ENCODE measurements at regions not wholly inside any gene's neighbourhood (a gene's known extent, or its start where the extent isn't known, plus 50 kb on each side); places are given as distances from the start of the nearest gene placed in this dataset.

DNA sequence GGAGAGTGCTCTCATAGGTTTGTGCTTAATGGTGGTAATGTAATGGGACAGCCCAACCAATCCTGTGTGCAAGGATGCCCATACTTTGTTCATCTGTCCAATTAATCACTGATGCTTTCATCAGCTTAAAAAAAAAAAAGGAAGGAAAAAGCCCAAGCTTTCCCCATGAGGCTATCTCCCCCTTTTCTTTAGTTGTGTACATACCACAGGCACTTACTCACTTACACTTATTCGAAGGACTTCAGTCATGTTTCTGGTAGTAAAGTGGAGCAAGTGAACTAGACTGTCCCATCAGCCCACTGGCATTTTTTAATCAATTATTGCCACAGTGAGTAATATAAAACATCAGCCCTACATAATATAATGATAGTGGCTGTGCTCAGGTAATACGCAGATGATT lies 183.5 kb upstream of the UFM1 start:
- DNase-seq (ENCODE audit: low read depth, low spot score), result no peak
- TF ChIP-seq, protein P1, sequence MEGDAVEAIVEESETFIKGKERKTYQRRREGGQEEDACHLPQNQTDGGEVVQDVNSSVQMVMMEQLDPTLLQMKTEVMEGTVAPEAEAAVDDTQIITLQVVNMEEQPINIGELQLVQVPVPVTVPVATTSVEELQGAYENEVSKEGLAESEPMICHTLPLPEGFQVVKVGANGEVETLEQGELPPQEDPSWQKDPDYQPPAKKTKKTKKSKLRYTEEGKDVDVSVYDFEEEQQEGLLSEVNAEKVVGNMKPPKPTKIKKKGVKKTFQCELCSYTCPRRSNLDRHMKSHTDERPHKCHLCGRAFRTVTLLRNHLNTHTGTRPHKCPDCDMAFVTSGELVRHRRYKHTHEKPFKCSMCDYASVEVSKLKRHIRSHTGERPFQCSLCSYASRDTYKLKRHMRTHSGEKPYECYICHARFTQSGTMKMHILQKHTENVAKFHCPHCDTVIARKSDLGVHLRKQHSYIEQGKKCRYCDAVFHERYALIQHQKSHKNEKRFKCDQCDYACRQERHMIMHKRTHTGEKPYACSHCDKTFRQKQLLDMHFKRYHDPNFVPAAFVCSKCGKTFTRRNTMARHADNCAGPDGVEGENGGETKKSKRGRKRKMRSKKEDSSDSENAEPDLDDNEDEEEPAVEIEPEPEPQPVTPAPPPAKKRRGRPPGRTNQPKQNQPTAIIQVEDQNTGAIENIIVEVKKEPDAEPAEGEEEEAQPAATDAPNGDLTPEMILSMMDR (IDR thresholded peaks at IDR 0.05; ENCODE audit: low read depth, low read length), result no peak

DNA sequence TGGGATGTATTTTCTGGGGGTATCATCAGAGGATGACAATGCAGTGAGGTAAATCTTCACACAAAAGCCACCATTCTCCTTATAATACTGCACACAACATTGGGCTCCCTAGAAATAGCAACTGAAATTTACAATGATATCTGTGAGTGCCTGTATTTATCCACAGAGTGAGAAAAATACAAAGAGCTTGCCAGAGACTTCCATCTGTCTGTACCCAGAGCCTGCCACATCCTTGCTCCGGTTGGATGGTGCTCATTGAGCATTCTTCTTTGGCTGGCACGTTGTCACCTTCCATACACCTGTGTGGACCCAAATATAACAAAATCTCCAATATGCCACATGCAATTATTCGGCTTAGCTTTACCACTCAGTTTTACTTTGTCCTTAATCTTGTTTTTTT lies 189.5 kb upstream of the UFM1 start:
- no peaks in the 10 kb centered on the region for H3K27me3 ChIP-seq (ENCODE audit: control insufficient read depth, insufficient read depth, low read length)
- H3K9me3 ChIP-seq (ENCODE audit: control insufficient read depth, insufficient read depth, low read length), result no peaks in the 10 kb centered on the region
- TF ChIP-seq, protein P1 (IDR thresholded peaks at IDR 0.05; ENCODE audit: low read depth, low read length), result no peak
- DNase-seq (ENCODE audit: low read depth, low spot score), result no peak
- CTCF ChIA-PET, result no interaction called here
- POLR2A ChIA-PET, result no interaction called here
- H3K27ac ChIP-seq (ENCODE audit: low read depth, low read length), result no peak overlapping the region
- H3K4me3 ChIP-seq (ENCODE audit: low read depth, low read length), result no peak overlapping the region

More for the DNA sequence above, 183.5 kb upstream of the UFM1 start:
- ChIA-PET CTCF (no interaction called here), POLR2A (no interaction called here)
- Histone ChIP-seq H3K4me3 (ENCODE audit: low read depth, low read length) (no peak overlapping the region), H3K9me3 (ENCODE audit: control insufficient read depth, insufficient read depth, low read length) (no peaks in the 10 kb centered on the region), H3K27ac (ENCODE audit: low read depth, low read length) (no peak overlapping the region), H3K27me3 (ENCODE audit: control insufficient read depth, insufficient read depth, low read length) (no peaks in the 10 kb centered on the region)

DNA sequence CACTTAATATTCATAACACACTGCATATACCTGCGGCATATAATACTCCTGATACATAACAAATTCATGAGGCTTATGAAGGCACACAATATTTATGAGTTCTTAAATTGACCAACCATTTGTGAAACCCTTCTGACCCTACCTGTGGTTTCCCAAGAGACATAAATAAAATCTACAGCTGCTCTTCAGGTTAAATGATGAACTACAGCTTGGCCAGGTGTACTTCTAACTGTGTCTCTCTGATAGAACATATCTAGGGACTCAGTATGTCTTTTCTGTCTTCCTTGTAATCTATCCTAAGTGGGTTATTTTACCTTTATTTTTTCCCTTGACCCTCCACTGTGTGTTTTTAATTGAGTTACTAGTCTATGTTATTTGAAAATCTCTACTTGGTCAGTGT lies 189.9 kb upstream of the UFM1 start:
- no peak overlapping the region for H3K27ac ChIP-seq (ENCODE audit: low read depth, low read length)
- no peak for DNase-seq (ENCODE audit: low read depth, low spot score)
- no peaks in the 10 kb centered on the region for H3K27me3 ChIP-seq (ENCODE audit: control insufficient read depth, insufficient read depth, low read length)
- TF ChIP-seq, protein P1 (IDR thresholded peaks at IDR 0.05; ENCODE audit: low read depth, low read length), result no peak
- H3K9me3 ChIP-seq (ENCODE audit: control insufficient read depth, insufficient read depth, low read length), result no peaks in the 10 kb centered on the region
- ChIA-PET POLR2A (no interaction called here), CTCF (no interaction called here)
- H3K4me3 ChIP-seq (ENCODE audit: low read depth, low read length), result no peak overlapping the region

DNA sequence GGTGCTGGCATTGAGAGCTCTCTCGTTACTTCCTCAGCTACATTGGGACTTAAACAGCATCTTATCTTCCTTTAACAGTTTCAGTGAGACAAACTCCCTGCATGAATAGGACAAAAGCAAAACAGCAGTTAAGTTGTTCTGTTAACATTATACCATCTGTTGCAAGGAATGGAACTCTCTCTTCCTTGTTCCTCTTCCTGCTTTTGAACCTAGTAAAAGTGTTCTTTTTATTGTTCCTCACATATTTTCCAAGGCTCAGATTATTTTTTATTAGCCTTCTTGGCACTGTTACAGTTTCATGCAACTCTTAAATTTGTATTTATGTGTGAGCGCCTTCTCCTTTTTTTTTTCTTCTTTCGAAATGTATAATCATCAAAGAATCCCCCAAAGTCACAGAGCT lies 202.6 kb upstream of the UFM1 start:
- H3K27me3 ChIP-seq (ENCODE audit: control insufficient read depth, insufficient read depth, low read length), result no peaks in the 10 kb centered on the region
- no peak for DNase-seq (ENCODE audit: low read depth, low spot score)
- TF ChIP-seq, protein P1 (IDR thresholded peaks at IDR 0.05; ENCODE audit: low read depth, low read length), result no peak
- POLR2A ChIA-PET, result no interaction called here
- H3K4me3 ChIP-seq (ENCODE audit: low read depth, low read length), result no peak overlapping the region
- CTCF ChIA-PET, result no interaction called here
- H3K27ac ChIP-seq (ENCODE audit: low read depth, low read length), result no peak overlapping the region
- no peaks in the 10 kb centered on the region for H3K9me3 ChIP-seq (ENCODE audit: control insufficient read depth, insufficient read depth, low read length)

DNA sequence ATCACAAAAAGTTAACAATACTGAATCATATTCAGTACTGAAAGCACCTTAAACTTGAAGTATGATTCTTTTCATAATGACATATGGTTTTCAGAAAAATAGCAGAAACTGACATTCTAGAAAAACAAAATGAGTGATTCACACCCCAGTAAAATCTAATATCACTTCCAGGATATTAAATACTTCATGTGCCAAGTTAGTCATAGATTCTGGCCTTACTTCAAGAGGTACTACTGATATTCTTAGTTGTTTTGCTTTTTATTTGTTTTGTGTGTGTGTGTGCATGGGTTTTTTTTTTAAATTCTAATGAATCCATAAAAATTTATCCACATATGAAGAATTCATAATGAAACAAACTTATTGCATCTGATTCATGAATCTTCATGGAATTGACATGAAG lies 207.9 kb upstream of the UFM1 start:
- no peak overlapping the region for H3K27ac ChIP-seq (ENCODE audit: low read depth, low read length)
- DNase-seq (ENCODE audit: low read depth, low spot score), result no peak
- no peaks in the 10 kb centered on the region for H3K9me3 ChIP-seq (ENCODE audit: control insufficient read depth, insufficient read depth, low read length)
- H3K4me3 ChIP-seq (ENCODE audit: low read depth, low read length), result no peak overlapping the region
- ChIA-PET POLR2A (no interaction called here), CTCF (no interaction called here)
- TF ChIP-seq, protein P1 (IDR thresholded peaks at IDR 0.05; ENCODE audit: low read depth, low read length), result no peak
- no peaks in the 10 kb centered on the region for H3K27me3 ChIP-seq (ENCODE audit: control insufficient read depth, insufficient read depth, low read length)
